Activated CD4-positive, CD25-positive, alpha-beta regulatory T cell (primary cell): ENCODE measurements at regions not wholly inside any gene's neighbourhood (a gene's known extent, or its start where the extent isn't known, plus 50 kb on each side); places are given as distances from the start of the nearest gene placed in this dataset.
"Not testable (repeated sequence)": the region's sequence is repeated elsewhere in the genome, so short reads cannot be mapped to it uniquely, and the experiment has no call there.

ENCODE experiments used
- DNase-seq, 4 experiments: peaks; one replicate each; lab custom pipeline; 2025; lab: John Stamatoyannopoulos, UW

DNA sequence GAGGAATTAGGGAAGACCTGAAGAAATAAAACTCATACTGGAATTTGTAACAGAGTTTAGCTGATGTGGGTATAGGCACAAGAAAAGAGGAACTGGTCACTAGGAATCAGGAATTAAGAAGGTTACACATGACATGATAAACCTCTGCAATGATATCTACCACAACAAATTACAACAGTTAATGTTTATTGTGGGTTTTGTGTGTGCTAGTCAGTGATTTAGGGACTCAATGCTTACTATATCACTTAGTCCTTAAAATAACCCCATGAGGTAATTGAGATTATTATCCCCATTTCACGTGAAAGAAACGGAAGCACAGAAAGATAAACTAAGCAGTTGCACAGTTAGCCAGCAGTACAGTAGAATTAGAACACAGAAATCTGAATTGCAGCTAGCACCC lies 415.8 kb upstream of the ZEB2 start:
- DNase-seq: no peak

DNA sequence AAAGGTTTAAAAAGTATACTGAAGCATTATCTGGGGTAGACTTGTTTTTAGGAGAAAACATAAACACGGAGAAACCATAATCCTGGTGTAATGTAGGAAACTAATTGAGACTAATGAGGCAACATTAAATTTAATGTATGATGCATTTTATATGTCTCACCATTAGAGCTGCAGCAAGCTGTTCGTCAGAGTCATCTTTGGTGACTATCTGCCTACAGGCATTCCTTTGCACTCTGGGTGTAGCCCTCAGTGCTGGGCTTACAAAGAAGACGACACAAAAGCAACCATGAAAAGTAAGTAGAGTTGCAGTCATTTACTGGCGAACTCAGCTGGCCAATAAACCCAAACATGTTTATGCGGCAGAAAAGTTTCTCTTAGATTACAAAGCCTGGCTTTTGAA lies 415.3 kb upstream of the ZEB2 start:
- no peak for DNase-seq

DNA sequence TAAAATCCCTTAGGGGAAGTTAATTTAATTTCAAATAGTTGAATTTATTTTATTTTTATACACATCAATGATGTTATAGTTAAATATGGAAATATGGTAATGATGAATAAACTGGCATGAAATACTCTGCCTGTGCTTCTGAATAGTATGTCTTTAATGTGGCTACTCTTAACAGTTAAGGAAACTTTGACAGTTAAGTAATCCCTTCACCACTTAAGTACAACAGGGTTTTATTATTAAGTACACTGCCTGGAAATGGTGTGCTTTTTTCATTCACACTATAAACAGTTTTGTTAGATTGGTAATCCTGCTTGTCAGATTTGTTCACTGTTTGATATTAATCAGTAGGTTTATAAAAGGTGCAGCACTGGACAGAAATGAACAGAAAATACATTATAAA lies 412.0 kb upstream of the ZEB2 start:
- DNase-seq: no peak

DNA sequence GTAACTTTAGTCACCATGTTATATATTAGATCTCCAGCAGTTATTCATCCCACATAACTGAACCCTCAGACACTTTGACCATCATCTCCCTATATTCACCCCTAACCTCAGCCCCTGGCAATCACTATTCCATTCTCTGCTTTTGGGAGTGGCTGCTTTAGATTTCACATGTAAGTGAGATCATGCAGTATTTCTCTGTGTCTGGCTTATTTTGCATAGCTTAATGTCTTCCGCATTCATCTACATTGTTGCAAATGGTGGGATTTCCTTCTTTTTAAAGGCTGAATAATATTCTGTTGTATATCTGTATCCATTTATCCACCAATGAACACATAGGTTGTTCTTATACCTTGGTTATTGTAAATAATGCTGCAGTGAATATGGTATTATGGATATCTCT lies 411.6 kb upstream of the ZEB2 start:
- no peak for DNase-seq

DNA sequence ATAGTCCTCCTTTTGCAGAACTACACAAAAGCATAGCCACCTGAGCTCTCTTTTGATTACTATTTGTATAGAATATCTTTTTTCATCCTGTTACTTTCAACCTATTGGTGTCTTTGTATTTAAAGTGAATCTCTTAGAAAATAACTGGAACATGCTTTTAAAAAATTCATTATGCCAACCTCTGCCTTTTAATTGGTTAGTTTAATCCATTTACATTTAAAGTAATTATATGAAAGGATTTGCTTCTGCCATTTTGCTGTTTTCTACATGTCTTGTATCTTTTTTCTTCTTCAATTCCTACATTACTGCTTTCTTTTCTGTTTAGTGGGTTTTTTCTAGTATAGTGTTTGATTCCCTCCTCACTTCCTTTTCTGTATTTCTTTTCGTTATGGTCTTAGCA lies 407.5 kb upstream of the ZEB2 start:
- DNase-seq: no peak

DNA sequence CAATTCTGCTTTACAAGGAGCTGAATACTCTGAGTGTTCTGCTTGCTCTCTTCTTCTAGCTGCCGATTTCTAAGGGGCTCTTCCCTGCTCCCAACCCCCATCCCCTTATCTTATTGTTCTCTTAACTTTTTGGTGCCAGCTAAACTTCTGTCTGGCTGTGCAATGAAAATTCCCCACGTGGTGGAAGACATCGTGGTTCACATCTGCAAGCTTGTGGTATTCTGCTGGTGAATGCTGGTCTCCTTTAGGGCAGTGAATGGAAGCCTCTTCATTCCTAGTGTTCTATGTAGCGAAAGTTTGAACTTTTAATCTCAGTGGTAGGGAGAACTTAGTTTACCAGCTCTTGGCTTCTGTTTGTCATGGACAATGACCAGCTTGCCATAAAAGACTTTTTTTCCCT lies 406.0 kb upstream of the ZEB2 start:
- no peak for DNase-seq

DNA sequence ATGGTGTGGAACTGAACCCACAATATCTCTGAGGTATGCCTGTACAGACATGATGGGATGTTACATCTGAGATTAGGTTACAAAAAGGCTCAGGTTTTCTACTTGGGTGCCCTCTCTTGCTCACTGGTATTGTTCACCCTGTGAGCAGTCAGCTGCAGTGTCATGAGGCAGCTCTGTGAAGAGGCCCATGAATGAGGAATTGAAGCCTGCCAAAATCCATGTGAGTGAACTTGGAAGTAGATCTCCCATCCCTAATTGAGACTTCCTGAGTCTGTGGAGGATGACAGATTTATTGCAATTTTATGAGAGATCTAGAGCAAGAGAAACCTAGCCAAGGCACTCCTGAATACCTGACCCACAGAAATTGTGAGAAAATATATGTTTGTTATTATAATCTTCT lies 404.9 kb upstream of the ZEB2 start:
- DNase-seq: no peak

DNA sequence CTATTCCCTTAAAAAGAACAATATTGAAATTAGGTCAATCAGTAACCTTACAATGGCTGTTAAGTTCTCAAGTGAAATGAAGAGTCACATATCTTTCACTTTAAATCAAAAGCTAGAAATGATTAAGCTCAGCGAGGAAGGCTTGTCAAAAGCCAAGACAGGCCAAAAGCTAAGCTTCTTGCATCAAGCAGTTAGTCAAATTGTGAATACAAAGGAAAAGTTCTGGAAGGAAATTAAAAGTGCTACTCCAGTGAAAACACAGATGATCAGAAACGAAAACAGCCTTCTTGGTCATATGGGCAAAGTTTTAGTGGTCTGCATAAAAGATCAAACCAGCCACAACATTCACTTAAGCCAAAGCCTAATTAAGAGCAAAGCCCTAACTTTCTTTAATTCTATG lies 402.6 kb upstream of the ZEB2 start:
- DNase-seq: no peak

DNA sequence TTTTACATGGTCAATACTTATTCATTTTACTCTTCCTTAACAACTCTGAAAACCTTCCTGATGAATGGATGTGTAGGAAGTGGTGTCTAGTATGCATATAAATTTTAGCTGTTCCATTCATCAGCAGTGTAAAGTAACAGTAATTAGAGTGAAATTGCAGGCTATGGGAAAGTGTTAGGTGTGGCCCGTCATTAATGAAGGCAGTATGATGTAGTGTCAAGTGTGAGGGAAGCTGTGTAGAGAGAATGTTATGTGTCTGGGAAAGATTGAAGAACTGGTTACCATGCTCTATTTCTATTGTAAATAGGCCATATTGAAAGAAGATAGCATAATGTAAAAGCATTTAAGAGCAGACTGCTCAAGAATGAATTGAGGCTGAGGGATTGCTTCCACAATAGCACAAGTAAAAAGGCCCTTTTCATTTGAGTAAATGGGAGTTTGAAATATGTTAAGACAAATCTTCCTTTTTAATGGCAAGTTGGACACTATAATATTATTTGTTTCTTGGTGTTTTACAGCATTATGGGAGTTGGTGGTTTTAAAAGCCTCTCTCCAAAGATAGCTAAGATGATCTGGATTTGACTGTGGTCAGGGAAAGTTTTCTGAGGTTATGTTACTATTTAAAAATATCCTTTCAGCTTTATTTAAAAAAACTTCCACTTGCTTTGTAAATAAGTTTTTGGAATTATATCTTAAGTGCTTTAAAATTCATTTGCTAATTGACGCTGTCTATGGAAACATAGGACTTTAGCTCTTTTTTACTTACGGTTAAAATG lies 401.0 kb upstream of the ZEB2 start:
- no peak for DNase-seq

DNA sequence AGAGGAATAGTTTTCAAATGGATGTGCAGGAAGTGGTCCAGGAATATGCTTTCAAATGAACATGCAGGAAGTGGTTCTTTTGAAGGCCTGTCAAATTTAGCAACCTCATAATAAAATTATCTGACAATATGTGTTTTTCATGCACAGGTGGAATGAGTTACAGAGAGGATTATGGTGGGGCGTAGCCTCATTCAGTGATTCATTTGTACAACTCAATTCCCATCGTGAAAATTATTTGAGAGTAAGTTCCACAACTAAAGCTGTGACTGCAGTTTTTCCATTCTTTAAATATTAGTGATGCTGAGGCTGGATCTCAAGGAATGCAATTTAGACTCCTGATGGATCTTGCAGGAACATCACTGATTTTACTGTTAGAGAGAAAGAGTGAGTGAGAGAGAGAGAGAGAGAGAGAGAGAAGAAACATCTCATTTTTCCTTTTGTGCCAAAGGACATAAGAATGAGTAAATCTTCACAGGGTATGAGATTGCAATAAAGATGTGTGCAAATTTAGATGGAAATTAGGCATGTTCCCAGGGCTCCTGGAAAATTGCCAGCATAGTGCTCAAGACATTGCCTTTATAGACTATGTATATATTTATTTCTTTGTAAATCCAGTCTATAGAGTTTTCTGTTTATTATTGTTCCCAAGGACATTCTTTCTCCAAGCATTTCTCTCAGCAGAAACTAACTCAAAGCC lies 394.9 kb upstream of the ZEB2 start:
- DNase-seq: no peak

DNA sequence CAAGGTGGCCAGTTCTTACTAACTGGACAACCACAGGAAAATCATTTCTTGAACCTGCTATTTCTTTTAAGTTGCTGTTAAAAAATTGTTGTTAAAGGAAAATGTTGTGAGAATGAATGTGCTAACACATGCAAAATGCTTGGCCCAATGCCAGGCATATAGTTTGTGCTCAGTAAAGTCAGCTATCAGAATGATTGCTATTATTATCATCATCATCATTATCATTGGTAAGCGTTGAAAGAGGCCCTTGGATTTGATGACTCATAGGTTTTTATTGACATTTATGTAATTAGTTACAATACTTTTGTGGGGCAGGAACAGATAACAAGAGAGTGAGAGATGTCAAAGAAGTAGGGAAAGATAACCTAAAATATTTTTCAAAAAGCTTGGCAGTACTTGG lies 394.2 kb upstream of the ZEB2 start:
- no peak for DNase-seq

DNA sequence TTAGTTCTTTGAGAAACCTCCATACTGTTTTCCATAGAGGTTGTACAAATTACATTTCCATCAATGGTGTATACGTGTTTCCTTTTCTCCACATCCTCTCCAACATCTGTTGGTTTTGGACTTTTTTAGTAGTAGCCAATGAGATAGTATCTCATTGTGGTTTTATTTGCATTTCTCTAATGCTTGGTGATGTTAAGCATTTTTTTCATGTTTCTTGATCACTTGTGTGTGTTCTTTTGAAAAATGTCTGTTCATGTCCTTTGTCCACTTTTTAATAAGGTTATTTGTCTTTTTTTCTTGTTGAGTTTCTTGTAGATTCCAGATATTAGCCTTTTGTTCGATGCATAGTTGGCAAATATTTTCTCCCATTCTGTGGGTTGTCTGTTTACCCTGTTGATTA lies 392.3 kb upstream of the ZEB2 start:
- no peak for DNase-seq

DNA sequence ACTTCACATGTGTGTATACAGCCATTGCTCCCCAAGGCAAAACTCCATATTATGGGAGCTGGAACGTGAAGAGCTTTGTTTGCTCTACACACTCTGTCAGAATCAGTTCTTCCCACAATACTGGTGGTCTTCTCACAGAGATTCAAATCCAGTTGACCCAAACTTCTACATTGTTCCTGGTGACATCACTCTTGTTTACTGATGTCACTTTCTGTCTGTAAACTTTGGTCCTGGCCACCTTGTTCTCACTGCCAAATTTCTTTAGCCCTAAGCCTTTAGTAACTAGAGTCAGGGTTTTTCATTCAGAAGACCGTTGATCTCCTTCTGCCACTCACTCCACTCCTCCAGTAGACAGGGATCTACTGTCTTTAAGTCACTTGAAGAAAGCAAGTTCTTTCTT lies 386.0 kb upstream of the ZEB2 start:
- no peak for DNase-seq

DNA sequence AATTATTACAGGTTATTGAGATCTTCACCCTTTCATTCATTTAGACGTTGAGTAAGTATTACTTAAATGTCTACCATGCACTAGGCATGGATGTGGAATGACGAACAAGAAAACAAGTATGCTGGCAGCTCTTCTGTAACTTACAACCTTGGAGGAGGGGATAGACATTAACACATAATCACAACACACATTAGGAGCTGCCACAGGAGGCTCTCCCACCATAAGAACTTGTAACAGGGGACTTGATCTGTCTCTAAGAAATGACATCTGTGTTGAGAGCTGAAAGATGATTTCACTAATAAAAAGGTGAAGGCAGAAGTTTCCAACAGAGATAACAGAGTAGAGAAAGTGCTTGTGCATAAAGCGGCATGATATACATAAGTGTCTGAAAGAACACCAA lies 384.7 kb upstream of the ZEB2 start:
- no peak for DNase-seq

DNA sequence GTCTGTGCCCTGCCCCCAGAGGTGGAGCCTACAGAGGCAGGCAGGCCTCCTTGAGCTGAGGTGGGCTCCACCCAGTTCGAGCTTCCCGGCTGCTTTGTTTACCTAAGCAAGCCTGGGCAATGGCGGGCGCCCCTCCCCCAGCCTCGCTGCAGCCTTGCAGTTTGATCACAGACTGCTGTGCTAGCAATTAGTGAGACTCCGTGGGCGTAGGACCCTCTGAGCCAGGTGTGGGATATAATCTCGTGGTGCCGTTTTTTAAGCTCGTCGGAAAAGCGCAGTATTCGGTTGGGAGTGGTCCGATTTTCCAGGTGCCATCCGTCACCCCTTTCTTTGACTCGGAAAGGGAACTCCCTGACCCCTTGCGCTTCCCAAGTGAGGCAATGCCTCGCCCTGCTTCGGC lies 383.1 kb upstream of the ZEB2 start:
- DNase-seq: not testable (repeated sequence)

DNA sequence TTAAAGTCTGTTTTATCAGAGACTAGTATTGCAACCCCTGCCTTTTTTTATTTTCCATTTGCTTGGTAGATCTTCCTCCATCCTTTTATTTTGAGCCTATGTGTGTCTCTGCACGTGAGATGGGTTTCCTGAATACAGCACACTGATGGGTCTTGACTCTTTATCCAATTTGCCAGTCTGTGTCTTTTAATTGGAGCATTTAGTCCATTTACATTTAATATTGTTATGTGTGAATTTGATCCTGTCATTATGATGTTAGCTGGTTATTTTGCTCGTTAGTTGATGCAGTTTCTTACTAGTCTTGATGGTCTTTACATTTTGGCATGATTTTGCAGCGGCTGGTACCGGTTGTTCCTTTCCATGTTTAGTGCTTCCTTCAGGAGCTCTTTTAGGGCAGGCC lies 381.5 kb upstream of the ZEB2 start:
- not testable (repeated sequence) for DNase-seq

DNA sequence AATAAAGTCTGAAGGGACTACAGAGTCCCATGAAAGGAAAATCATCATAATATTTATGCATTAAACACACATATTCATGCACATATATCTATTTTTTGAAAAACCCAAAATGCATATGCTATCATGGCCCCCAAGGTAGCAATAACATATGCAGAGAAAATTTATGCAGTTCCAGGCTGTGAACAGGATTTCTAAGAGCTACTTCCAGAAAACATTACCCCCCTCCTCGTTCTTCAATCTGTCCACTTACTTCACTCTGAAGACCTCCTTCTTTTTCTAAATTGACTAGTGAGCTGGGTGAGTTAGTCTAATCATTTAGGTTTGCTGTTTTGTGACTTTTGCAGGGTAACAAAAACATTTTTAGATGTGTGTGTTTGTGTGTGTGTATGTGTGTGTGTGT lies 376.4 kb upstream of the ZEB2 start:
- DNase-seq: no peak

DNA sequence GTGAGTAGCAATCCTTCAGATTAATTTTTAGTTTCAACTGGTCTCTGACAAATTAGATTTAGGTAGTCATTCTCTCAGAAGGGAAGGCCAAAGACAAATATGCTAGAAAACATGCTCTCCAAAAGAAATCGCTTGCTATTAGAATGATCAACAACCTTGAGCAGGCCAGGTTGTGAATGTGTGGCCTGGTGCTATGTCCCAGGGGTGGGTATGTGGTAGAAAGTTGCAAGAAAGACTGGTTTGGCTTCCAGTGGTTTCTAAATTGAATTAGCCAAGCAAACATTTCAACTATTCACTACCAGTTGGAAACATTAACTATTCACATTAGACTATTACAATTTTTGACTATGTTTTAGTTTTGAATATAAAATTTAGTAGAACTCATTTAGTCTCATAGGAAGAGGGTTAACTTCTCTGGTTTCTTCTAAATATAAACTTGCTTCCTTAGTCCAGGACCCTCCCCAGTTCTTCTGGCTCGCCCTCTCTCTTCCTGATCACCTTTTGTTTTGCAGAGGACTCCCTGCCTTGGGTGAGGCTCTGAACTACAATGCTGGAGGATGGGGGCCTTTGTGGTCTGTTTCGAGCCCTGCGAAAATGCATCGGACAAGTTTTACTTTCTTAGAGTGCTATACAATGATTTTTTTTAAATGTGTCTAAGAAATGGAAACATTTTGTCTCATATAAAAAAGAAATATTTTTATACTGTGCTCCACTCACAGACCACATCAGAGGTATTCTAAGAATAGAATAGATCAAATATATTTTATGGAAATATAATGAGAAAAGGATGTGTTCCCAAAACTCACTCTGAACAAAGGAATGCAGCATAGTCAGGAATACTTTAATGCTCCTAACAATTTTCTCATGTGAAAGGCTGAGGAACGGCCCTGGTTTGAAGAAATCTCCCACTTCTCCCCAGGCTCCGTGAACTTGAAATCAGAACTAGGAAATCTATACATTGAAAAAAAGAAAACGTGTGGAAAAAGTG lies 375.0 kb upstream of the ZEB2 start:
- no peak for DNase-seq

DNA sequence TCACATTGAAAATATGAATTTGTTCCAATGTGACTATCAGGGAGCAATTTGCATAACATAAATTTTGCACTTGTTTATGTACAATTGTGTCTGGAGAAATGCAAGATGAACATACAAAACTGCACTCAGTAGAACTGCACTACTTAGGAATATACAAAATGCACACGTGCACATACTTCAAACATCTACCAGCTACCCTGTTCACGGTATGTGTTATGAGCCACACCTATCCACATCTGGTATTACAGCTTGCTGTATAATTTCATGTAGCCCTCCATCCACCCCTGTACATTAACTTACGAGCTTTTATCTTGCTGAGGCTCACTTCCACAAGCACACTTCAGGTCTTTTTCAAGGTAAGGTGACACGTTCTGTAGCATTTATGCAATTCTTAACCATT lies 373.5 kb upstream of the ZEB2 start:
- no peak for DNase-seq

DNA sequence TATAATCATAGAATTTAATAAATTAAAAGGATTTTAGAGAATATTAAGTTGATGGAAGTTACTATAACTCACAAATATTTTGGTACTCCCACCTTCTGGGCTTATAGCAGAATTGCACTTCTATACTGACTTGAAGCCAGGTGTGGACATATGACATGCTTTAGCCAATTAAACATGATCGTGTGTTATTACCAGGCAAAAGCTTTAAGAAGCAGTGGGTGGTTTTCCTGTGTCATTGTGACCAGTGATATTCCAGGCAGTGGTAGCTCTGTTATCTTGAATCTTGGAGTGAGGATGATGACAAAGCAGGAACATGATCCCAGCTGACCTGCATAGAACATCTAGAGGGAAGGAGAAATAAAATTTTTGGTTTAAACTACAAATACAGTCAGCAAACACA lies 370.9 kb upstream of the ZEB2 start:
- no peak for DNase-seq

DNA sequence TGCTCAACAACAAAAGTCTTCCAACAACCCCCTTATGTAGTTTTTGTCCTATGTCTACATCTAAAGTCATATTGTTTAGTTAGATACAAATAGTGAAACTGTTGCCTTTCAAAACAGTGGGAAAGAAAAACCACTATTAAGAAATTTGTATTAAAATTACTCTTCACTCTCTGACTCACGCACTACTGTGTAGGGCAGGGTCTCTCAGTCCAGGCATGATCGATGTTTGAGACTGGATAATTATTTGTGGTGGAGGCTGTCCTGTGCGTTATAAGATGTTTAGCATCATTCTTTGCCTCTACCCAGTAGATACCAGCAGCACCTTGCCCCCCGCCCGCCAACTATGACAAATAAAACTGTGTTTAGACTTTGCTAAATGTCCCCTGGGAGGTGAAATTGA lies 369.4 kb upstream of the ZEB2 start:
- no peak for DNase-seq

DNA sequence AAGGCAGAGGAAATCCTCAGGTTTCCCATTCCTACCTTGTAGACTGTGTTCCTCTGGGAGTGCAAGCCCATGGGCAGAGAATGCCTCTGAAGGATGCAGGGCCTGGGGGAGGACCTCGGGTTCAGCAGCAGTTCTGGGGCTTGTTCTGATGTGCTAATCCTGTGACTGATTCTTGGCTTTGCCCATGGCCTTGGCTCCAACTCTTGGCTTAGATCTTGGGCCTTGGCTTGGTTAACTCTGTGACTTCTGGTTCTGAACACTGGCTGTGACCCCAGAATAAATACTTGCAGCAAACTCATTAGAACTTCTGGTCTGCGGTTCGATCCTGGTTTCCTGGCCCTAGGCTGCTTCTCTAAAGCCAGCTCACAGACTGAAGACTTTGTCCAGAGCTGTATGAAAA lies 366.9 kb upstream of the ZEB2 start:
- DNase-seq: no peak

DNA sequence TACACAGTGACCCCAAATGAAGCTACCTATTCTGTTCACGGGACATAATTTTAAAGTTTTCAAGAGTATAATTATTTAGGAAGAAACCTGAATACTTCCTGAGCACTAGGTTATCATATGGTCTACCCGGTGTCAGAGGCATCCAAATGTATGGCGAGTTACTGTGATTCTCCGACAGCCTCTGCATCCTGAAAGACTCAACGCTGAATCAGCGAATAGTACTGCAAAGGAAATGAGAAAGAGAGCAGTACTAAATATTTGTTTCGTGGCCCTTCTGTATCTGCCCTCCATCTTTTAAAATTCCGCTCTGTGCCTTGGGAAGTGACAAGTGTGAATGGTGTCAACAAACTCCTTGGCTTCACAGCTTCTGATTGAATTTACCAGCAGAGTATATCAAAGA lies 358.0 kb upstream of the ZEB2 start:
- no peak for DNase-seq
